ENCODE measurements at regions not wholly inside any gene's neighbourhood (a gene's known extent, or its start where the extent isn't known, plus 50 kb on each side); places are given as distances from the start of the nearest gene placed in this dataset.

GRCh38 chr18:27447451-27447881, 262.4 kb upstream of the CHST9 start:
- no peak for TF ChIP-seq CTCF (conservative IDR thresholded peaks at IDR 0.05; ENCODE audit: low read depth, low read length)
- DNase-seq (ENCODE audit: low read depth) = no peak
- no peak overlapping the region for H3K4me3 ChIP-seq (ENCODE audit: low read depth, low read length)

GRCh38 chr18:27430595-27430994, 245.5 kb upstream of the CHST9 start:
- no peak overlapping the region for H3K4me3 ChIP-seq (ENCODE audit: low read depth, low read length)
- no peak for DNase-seq (ENCODE audit: low read depth)
- no peak for TF ChIP-seq CTCF (conservative IDR thresholded peaks at IDR 0.05; ENCODE audit: low read depth, low read length)

- DNase-seq (ENCODE audit: low read depth) = peak; percentile 86
- no peak overlapping the region for H3K4me3 ChIP-seq (ENCODE audit: low read depth, low read length)
- TF ChIP-seq CTCF (conservative IDR thresholded peaks at IDR 0.05; ENCODE audit: low read depth, low read length) = peak; percentile 15
Measured at GRCh38 chr18:27428716-27429475, 243.8 kb upstream of the CHST9 start.

- DNase-seq (ENCODE audit: low read depth) = no peak
- peak; percentile 52 for TF ChIP-seq CTCF (conservative IDR thresholded peaks at IDR 0.05; ENCODE audit: low read depth, low read length)
- H3K4me3 ChIP-seq (ENCODE audit: low read depth, low read length) = no peak overlapping the region
Measured at GRCh38 chr18:27428120-27428519, 243.0 kb upstream of the CHST9 start.

- TF ChIP-seq CTCF (conservative IDR thresholded peaks at IDR 0.05; ENCODE audit: low read depth, low read length) = no peak
- no peak overlapping the region for H3K4me3 ChIP-seq (ENCODE audit: low read depth, low read length)
- no peak for DNase-seq (ENCODE audit: low read depth)
Measured at GRCh38 chr18:27423581-27423980, 238.5 kb upstream of the CHST9 start.

- no peak for DNase-seq (ENCODE audit: low read depth)
- no peak overlapping the region for H3K4me3 ChIP-seq (ENCODE audit: low read depth, low read length)
- TF ChIP-seq CTCF (conservative IDR thresholded peaks at IDR 0.05; ENCODE audit: low read depth, low read length) = no peak
Measured at GRCh38 chr18:27419646-27420045, 234.5 kb upstream of the CHST9 start.

GRCh38 chr18:27415495-27415894, 230.4 kb upstream of the CHST9 start:
- DNase-seq (ENCODE audit: low read depth) = no peak
- no peak overlapping the region for H3K4me3 ChIP-seq (ENCODE audit: low read depth, low read length)
- no peak for TF ChIP-seq CTCF (conservative IDR thresholded peaks at IDR 0.05; ENCODE audit: low read depth, low read length)

All from epithelial cell of proximal tubule (primary cell).